ENCODE measurements at regions not wholly inside any gene's neighbourhood (a gene's known extent, or its start where the extent isn't known, plus 50 kb on each side); places are given as distances from the start of the nearest gene placed in this dataset.

- no peak overlapping the region for H3K27ac ChIP-seq
- no peaks in the 10 kb centered on the region for H3K4me1 ChIP-seq (replicated peaks)
- intact Hi-C loops (cut with DNase I) = no loop called here
- TF ChIP-seq POLR2AphosphoS5 (IDR thresholded peaks at IDR 0.05) (no peak), POLR2A (IDR thresholded peaks at IDR 0.05) (no peak), CTCF (IDR thresholded peaks at IDR 0.05) (no peak)
- H3K27me3 ChIP-seq (replicated peaks; ENCODE audit: insufficient read depth) = no peaks in the 10 kb centered on the region
- H3K9me3 ChIP-seq = no peaks in the 10 kb centered on the region
- DNase-seq (ENCODE audit: low spot score) = no peak
- WGBS = 54% methylated on average over 6 of the region's 6 CpGs
- no peak overlapping the region for H3K4me3 ChIP-seq
- no peaks in the 10 kb centered on the region for H3K36me3 ChIP-seq
These were observed 140.8 kb downstream of the C9orf152 start for GRCh38 chr9:110066929-110067716.

- H3K4me1 ChIP-seq (replicated peaks) = no peaks in the 10 kb centered on the region
- DNase-seq (ENCODE audit: low spot score) = no peak
- no peak overlapping the region for H3K27ac ChIP-seq
- TF ChIP-seq CTCF (IDR thresholded peaks at IDR 0.05) = no peak
- TF ChIP-seq POLR2A (IDR thresholded peaks at IDR 0.05) = no peak
- no peak for TF ChIP-seq POLR2AphosphoS5 (IDR thresholded peaks at IDR 0.05)
- no peaks in the 10 kb centered on the region for H3K9me3 ChIP-seq
- intact Hi-C loops (cut with DNase I) = no loop called here
- H3K27me3 ChIP-seq (replicated peaks; ENCODE audit: insufficient read depth) = no peaks in the 10 kb centered on the region
- H3K4me3 ChIP-seq = no peak overlapping the region
- no peaks in the 10 kb centered on the region for H3K36me3 ChIP-seq
These were observed 139.7 kb downstream of the C9orf152 start for GRCh38 chr9:110068212-110068611.

DNA sequence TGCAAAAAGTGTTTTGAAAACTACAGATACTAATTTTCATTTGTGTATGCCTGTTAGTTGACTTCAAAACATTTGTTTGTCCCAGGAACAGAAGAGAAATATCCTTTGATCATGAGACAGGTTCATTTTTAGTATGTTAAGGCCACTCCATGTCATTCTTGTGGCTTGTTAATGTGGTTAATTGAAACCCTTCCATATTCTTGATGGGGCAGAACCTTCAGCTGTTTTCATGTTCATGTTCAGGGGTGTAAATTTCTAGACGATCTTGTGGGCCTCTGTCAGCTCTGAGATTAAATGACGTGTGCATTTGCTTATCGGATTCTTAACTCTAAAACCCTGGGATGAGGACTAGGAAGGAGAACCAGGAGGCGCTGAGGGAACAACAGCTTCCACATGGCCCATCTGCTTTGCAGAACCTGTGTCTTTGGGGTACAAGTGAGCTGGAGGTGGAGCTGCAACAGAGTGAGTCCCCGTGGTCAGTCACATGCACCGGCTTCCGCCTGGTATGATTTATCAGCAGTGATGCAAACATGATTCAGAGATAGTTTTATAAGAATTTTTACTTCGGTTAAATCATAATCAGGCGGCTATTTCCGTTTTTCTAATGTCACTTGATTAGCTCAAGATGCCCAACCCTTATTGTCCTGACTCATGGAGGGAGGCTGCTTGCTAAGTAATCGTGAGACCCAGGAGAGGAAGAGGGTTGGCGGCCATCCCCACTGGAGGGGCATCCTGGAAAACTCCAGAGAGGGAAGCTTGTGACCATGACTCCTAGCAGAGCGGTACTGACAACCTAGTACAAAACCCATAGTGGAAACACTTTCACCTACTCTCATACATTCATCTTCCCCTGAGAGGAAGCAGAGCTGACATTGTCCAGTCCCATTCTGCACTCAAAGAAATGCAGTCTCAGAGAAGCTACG lies 138.4 kb downstream of the C9orf152 start:
- intact Hi-C loops (cut with DNase I) = no loop called here
- H3K27ac ChIP-seq = no peak overlapping the region
- no peaks in the 10 kb centered on the region for H3K9me3 ChIP-seq
- no peak overlapping the region for H3K4me3 ChIP-seq
- no peaks in the 10 kb centered on the region for H3K4me1 ChIP-seq (replicated peaks)
- TF ChIP-seq POLR2AphosphoS5 (IDR thresholded peaks at IDR 0.05) = no peak
- no peak for TF ChIP-seq POLR2A (IDR thresholded peaks at IDR 0.05)
- no peak for TF ChIP-seq CTCF (IDR thresholded peaks at IDR 0.05)
- H3K27me3 ChIP-seq (replicated peaks; ENCODE audit: insufficient read depth) = no peaks in the 10 kb centered on the region
- no peak for DNase-seq (ENCODE audit: low spot score)
- WGBS = 75% methylated on average over 14 of the region's 14 CpGs
- H3K36me3 ChIP-seq = no peaks in the 10 kb centered on the region

DNA sequence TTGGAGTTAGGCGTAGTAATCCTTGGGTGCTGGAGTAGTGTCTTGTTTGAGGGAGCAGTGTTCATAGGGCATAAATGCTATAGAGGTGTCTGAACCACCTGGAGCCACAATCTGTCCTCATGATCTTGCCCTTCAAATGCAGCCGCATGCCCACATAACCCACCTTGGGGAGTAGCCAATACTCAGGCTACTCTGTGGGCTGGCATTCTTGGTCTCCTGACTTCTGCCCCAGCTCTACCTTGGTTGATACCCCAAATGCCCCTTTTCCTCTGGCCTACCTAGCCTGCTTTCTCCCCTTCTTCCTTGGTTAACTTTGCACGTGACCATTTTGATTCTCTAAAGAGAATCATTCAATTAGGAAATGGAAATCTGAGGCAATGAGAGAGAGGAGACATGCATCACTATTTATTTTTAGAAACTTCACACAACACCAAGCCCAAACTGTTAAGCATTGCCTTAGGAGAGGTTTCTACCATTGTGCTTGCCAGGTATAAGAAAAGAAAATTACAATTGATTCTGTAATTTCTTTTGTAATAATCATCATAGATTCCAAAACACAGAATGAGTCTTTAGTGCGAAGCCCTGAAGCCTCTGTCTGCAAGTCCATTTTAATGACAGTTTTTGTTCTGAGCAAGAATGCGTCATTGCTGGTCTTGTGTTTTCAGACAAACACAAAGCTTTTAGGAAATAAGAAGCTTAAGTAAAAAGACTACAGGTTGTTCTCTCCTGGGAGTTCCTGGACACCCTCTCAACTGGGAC lies 135.2 kb downstream of the C9orf152 start:
- no peak for DNase-seq (ENCODE audit: low spot score)
- Histone ChIP-seq H3K36me3 (no peaks in the 10 kb centered on the region), H3K4me1 (replicated peaks) (no peaks in the 10 kb centered on the region), H3K27ac (no peak overlapping the region), H3K27me3 (replicated peaks; ENCODE audit: insufficient read depth) (no peaks in the 10 kb centered on the region), H3K9me3 (no peaks in the 10 kb centered on the region), H3K4me3 (no peak overlapping the region)
- intact Hi-C loops (cut with DNase I) = no loop called here
- 76% methylated on average over 5 of the region's 5 CpGs for WGBS
- TF ChIP-seq CTCF (IDR thresholded peaks at IDR 0.05) = no peak
- TF ChIP-seq POLR2AphosphoS5 (IDR thresholded peaks at IDR 0.05) = no peak
- TF ChIP-seq POLR2A (IDR thresholded peaks at IDR 0.05) = no peak
